Keratinocyte (primary cell): ENCODE measurements at regions not wholly inside any gene's neighbourhood (a gene's known extent, or its start where the extent isn't known, plus 50 kb on each side); places are given as distances from the start of the nearest gene placed in this dataset.

Experiments used
- CTCF ChIP-seq, 3 experiments: IDR thresholded peaks in 1 of 3; conservative IDR thresholded peaks in 1 of 3; optimal IDR thresholded peaks in 1 of 3; 2 replicates in 2 of 3; 3 replicates in 1 of 3; pipeline versions ENCODE3 to v1.5.1; 2011; ENCODE audit warnings: low read length in 3 of 3, mild to moderate bottlenecking in 3 of 3, moderate library complexity in 2 of 3, control low read depth in 1 of 3, inconsistent platforms in 1 of 3; ENCODE audit not compliant: insufficient read depth in 2 of 3; ENCODE audit errors: extremely low read depth in 1 of 3
- EZH2 ChIP-seq: IDR thresholded peaks from one replicate; pipeline ENCODE4 v1.6.1; 2012; ENCODE audit warnings: inconsistent platforms, mild to moderate bottlenecking, low read length, moderate library complexity

- TF ChIP-seq CTCF (optimal IDR thresholded peaks at IDR 0.05 in 1 of 3, IDR thresholded peaks at IDR 0.05 in 1 of 3, conservative IDR thresholded peaks at IDR 0.05 in 1 of 3; ENCODE audit: extremely low read depth in 1 of 3, insufficient read depth in 2 of 3, low read length in 3 of 3) (no peak), EZH2 (no peak)
Observed at GRCh38 chr12:111249757-111250156, 119.1 kb downstream of the PHETA1 start.
